ENCODE measurements at regions not wholly inside any gene's neighbourhood (a gene's known extent, or its start where the extent isn't known, plus 50 kb on each side); places are given as distances from the start of the nearest gene placed in this dataset.

GRCh38 chr9:85142968-85143367, 473.4 kb downstream of the NTRK2 start:
- peak; percentile 65 for TF ChIP-seq CTCF (IDR thresholded peaks at IDR 0.05)
- TF ChIP-seq ZFX (IDR thresholded peaks at IDR 0.05; ENCODE audit: borderline replicate concordance): no peak
